ENCODE measurements at regions not wholly inside any gene's neighbourhood (a gene's known extent, or its start where the extent isn't known, plus 50 kb on each side); places are given as distances from the start of the nearest gene placed in this dataset.
"Not testable (repeated sequence)": the region's sequence is repeated elsewhere in the genome, so short reads cannot be mapped to it uniquely, and the experiment has no call there.

DNA sequence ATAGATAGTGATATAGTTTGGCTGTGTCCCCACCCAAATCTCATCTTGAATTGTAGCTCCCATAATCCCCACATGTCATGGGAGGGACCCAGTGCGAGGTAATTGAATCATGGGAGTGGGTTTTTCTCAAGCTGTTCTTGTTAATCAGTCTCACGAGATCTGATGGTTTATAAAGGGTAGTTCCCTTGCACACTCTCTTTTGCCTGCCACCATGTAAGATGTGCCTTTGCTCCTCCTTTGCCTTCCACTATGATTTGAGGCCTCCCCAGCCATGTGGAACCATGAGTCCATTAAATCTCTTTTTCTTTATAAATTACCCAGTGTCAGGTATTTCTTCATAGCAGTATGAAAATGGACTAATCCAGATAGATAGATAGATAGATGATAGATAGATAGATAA lies 73.8 kb upstream of the NFASC start:
- H3K27ac Mint-ChIP-seq; ATAC-seq (replicated peaks); H3K36me3 Mint-ChIP-seq (ENCODE audit: low read depth); H3K27me3 Mint-ChIP-seq; H3K4me3 Mint-ChIP-seq; H3K4me1 Mint-ChIP-seq; H3K9me3 Mint-ChIP-seq: not testable (repeated sequence)

DNA sequence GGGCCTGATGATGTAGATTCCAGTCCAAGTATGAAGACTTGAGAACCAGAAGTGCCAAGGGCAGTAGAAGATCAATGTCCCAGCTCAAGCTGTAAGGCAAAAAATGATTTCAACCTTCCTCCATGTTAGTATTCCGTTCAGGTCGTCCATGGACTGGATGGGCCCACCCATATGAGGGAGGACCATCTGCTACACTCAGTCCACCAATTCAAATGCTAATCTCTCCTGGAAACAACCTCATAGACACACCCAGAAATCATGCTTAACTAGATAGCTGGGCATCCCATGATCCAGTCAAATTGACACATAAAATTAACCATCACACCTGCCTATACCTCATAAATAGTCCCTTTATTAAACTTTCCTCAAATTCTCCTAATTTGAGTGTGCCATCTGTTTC lies 73.3 kb upstream of the NFASC start:
- Mint-ChIP-seq H3K36me3 (ENCODE audit: low read depth) (no peaks in the 10 kb centered on the region), H3K27me3 (peaks cover 8% of the 10 kb centered on the region), H3K4me3 (no peak overlapping the region), H3K27ac (no peak overlapping the region), H3K9me3 (no peaks in the 10 kb centered on the region), H3K4me1 (no peaks in the 10 kb centered on the region)
- ATAC-seq (replicated peaks) = no peak

DNA sequence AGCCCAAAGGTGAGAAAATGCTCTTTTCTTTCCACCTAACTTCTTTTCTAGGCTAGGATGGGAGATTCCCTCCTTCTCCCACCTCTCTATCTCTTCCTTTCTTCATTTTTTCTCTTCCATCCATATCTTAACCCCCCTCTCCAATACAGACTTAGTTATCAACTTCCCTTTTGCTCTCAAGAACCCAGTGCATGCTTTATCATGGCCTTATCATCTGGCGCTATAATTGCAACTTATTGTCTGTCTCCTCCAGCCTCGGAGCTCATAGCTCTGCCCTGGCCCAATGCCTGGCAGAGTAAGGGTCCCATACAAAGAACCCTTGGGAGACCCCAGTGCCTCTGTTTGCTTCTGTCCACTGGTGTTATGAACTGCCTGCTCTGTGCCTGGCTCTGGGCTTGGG lies 71.0 kb upstream of the NFASC start:
- Mint-ChIP-seq H3K4me1 (no peaks in the 10 kb centered on the region), H3K9me3 (no peaks in the 10 kb centered on the region), H3K27ac (no peak overlapping the region), H3K27me3 (peaks cover 8% of the 10 kb centered on the region), H3K36me3 (ENCODE audit: low read depth) (no peaks in the 10 kb centered on the region), H3K4me3 (no peak overlapping the region)
- no peak for ATAC-seq (replicated peaks)

DNA sequence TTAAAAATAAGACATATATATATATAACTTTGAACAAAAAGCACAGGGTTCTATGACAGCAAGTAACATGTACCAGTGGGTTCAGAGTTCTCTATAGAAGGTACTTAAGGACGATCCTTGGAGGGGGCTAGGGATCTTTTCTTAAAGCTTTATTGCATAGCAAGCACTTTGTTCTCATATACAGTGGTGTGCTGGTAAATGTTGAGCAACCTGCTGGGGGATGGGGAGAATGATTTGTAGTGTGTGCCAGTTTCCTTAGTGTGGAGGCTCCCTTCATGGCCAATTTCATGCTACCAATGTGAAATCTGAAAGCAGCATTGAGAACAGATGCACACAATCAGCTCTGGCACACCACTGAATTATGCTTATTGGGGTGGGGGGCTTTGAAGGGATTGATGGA lies 69.5 kb upstream of the NFASC start:
- no peaks in the 10 kb centered on the region for H3K4me1 Mint-ChIP-seq
- peaks cover 8% of the 10 kb centered on the region for H3K27me3 Mint-ChIP-seq
- no peaks in the 10 kb centered on the region for H3K9me3 Mint-ChIP-seq
- no peaks in the 10 kb centered on the region for H3K36me3 Mint-ChIP-seq (ENCODE audit: low read depth)
- no peak overlapping the region for H3K4me3 Mint-ChIP-seq
- ATAC-seq (replicated peaks) = no peak
- no peak overlapping the region for H3K27ac Mint-ChIP-seq

DNA sequence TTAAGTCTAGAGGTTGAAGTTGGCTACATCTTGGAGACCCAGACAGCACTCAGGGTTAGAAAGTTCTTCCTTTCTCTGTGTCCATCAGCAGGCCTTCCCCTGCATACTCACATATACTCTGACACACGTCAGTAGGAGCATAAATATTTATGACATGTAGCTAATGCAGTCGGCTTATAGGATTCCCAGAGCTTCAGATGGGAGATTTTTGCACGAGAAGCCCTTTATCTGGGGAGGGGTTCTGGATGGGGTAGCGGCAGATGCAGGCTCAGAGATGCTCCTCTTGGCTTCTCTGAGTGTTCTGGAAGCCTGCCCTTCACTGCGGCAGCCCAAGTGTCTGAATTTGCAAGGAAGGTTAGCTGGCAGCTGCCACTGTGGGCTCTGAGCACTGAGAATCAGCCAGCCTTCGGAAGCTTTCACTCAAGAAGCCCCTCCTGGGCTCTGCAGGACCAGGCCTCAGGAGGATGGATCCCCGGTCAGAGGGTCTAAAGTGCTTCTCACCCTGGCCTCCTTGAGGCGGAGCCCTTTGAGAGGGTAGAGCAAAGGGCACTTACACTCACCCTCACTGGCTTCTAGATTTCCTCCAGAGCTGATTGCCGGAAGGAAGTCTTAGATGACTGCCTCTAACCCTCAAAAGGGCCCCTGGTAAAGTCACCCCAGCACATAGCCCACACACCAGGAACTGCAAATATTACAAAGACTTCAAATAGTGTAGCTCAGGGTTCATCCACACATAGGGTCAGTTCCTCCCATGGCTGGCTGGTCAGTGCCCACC lies 68.1 kb upstream of the NFASC start:
- H3K27me3 Mint-ChIP-seq = peaks cover 8% of the 10 kb centered on the region
- ATAC-seq (replicated peaks) = no peak
- H3K27ac Mint-ChIP-seq = no peak overlapping the region
- H3K4me3 Mint-ChIP-seq = no peak overlapping the region
- no peaks in the 10 kb centered on the region for H3K9me3 Mint-ChIP-seq
- H3K36me3 Mint-ChIP-seq (ENCODE audit: low read depth) = no peaks in the 10 kb centered on the region
- H3K4me1 Mint-ChIP-seq = no peaks in the 10 kb centered on the region

DNA sequence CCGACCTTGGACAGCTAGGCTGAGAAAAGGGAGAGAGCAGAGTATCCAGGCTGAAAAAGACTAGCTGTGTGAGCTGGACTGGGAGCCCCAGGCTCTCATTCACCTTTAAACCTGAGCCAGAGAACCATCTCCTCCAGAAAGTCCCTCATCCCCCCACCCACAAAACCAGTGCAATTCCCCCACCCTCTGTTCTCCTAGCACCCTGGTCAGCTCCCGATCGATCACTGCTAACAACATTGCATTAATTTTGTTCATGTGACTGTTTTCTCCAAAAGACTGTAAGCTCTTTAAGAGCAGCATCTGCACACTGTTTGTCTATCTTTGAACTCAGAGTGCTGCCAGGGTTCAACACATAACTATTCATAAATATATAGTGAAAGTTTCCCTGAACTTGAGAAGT lies 67.1 kb upstream of the NFASC start:
- Mint-ChIP-seq H3K4me1 (no peaks in the 10 kb centered on the region), H3K36me3 (ENCODE audit: low read depth) (no peaks in the 10 kb centered on the region), H3K4me3 (no peak overlapping the region), H3K9me3 (no peaks in the 10 kb centered on the region), H3K27ac (no peak overlapping the region), H3K27me3 (peaks cover 8% of the 10 kb centered on the region)
- no peak for ATAC-seq (replicated peaks)

DNA sequence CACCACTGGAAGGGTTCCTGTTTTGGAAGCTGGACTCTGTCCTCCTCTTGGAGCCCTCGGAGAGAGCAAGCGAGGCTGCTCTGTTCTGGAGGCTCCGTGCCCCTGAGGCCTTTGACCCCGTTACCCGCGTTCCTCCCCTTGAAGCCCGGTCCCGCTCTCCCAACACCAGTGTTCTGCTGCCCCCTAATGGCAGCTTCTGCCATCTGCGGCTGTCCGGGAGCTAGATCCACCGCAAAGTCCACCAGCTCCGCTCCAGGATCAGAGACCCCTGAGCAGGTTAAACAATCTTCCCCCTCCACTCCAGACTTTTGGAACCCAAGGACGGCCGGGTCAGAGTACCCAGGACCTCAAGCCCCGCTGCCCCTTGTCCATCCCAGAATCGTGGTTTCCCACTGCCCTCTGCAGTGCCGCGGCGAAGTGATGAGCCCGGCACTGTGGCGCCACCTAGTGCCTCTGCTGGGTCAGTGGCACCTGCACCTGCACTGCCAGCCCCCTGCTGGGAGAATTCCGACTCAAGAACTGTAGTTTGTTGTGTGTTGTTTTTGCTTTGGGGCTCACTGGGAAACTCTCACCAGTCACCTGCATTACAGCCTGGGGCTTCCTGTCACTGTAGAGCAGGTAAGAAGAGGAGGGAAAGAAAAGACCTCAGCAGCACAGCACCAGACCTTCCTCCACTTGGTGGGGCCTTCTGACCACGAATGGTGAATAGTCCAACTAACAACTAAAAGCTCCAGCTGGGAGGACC lies 63.5 kb upstream of the NFASC start:
- no peaks in the 10 kb centered on the region for H3K36me3 Mint-ChIP-seq (ENCODE audit: low read depth)
- H3K9me3 Mint-ChIP-seq = no peaks in the 10 kb centered on the region
- peak overlapping the region; percentile 78 for H3K27ac Mint-ChIP-seq
- H3K4me1 Mint-ChIP-seq = no peaks in the 10 kb centered on the region
- H3K27me3 Mint-ChIP-seq = no peaks in the 10 kb centered on the region
- peak overlapping the region; percentile 82 for H3K4me3 Mint-ChIP-seq
- peak; percentile 97 for ATAC-seq (replicated peaks)

DNA sequence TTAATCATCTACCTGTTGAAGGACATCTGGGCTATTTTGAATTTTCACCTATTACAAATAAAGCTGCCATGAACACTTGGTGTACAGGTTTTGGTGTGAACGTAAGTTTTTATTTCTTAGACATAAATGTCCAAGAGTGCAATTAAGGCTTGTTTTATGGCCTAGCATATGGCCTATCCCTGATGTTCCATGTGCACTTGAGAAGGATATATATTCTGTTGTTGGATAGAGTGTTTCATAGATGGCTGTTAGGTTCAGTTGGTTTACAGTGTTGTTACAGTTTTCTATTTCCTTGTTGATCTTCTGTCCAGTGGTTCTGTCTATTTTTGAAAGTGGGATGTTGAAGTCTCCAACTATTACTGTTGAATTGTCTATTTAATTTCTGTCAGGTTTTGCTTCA lies 61.2 kb upstream of the NFASC start:
- no peak overlapping the region for H3K27ac Mint-ChIP-seq
- H3K9me3 Mint-ChIP-seq = no peaks in the 10 kb centered on the region
- no peaks in the 10 kb centered on the region for H3K4me1 Mint-ChIP-seq
- peaks cover 4% of the 10 kb centered on the region for H3K27me3 Mint-ChIP-seq
- no peak for ATAC-seq (replicated peaks)
- no peak overlapping the region for H3K4me3 Mint-ChIP-seq
- H3K36me3 Mint-ChIP-seq (ENCODE audit: low read depth) = no peaks in the 10 kb centered on the region

DNA sequence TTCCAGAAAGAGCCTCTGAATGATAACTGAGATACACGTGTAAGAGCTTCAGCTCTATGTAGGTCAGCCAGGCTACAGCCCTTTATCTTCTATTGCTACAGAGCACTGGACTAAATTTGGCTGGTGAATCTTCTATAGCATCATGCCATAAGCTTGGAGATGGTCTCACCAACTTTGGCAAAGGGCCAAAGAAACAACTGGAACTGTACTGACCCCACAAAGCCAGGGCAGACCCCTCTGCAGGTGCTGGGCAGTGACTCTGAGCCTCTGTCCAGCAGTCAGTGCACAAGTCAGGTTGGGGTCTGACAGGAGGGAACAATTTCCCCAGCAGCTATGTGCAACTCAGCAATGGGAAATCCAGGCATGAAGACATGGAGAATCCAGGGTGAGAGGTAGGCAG lies 57.8 kb upstream of the NFASC start:
- no peak for ATAC-seq (replicated peaks)
- Mint-ChIP-seq H3K9me3 (no peaks in the 10 kb centered on the region), H3K4me3 (no peak overlapping the region), H3K36me3 (ENCODE audit: low read depth) (no peaks in the 10 kb centered on the region), H3K4me1 (no peaks in the 10 kb centered on the region), H3K27me3 (peaks cover 19% of the 10 kb centered on the region), H3K27ac (no peak overlapping the region)

DNA sequence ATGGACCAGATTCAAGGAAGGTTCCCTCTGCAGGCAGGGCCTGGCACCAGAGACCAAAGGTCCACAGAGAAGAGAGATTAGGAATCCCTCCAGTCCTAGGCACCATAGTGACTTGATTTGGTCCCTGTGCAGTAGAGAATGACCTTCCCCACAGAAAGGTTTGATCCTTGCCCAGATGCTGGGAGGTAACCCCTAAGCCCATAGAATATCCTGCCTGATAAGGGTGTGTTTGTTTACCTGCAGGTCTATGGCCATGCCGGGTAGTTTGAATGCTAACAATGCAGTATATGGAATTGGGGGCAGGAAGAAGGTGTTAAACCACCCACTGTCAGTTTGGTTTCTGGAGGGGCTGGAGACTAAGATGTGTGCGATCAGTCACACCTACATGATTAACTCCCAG lies 57.1 kb upstream of the NFASC start:
- Mint-ChIP-seq H3K27me3 (peaks cover 19% of the 10 kb centered on the region), H3K9me3 (no peaks in the 10 kb centered on the region), H3K4me3 (no peak overlapping the region), H3K36me3 (ENCODE audit: low read depth) (no peaks in the 10 kb centered on the region), H3K27ac (no peak overlapping the region), H3K4me1 (no peaks in the 10 kb centered on the region)
- ATAC-seq (replicated peaks) = no peak

DNA sequence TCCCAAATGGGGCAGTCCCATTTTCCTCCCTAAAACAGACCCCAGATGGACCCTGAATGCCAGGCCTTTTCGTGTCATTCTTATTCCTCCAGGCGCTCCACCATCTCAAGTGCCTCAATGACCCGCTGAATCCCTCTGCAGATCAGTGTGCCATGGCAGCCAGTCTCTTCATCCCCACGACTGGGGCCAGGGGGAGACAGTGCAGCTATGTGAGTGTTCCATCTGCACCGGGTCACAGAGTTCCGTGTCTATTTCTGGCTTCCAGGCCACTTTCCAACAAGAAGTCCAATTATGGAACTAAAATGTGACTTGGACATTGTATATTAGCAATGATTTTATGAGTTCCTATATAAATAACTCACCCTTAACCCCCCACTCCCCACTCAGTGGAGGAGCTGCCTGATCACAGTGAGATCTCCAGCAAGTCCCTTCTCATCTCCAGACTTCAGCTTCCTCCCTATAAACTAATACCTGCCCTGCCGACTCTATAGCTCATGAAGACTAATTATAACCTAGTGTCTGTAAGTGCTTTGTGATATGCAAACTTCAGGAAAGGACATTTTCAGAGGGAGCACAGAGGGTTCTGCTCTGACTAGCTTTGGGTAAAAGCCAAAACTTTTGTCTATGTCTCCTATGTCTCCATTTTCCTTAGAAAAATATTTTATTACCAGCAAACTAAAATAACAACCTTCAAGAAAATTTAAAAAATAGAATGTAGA lies 56.3 kb upstream of the NFASC start:
- no peak overlapping the region for H3K27ac Mint-ChIP-seq
- H3K36me3 Mint-ChIP-seq (ENCODE audit: low read depth) = no peaks in the 10 kb centered on the region
- no peak for ATAC-seq (replicated peaks)
- no peaks in the 10 kb centered on the region for H3K4me1 Mint-ChIP-seq
- peaks cover 23% of the 10 kb centered on the region for H3K27me3 Mint-ChIP-seq
- no peak overlapping the region for H3K4me3 Mint-ChIP-seq
- H3K9me3 Mint-ChIP-seq = no peaks in the 10 kb centered on the region

DNA sequence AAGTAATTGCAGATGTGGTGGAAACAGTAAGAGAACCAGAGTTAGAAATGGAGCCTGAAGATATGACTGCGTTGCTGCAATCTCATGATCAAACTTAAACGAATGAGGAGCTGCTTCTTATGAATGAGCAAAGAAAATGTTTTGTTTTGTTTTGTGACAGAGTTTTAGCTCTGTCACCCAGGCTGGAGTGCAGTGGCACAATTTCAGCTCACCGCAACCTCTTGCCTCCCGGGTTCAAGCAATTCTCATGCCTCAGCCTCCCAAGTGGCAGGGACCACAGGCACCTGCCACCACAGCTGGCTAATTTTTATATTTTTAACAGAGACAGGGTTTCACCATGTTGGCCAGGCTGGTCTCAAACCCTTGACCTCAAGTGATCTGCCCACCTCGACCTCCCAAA lies 53.3 kb upstream of the NFASC start:
- Mint-ChIP-seq H3K27me3 (peaks cover 23% of the 10 kb centered on the region), H3K36me3 (ENCODE audit: low read depth) (no peaks in the 10 kb centered on the region), H3K4me3 (no peak overlapping the region), H3K9me3 (no peaks in the 10 kb centered on the region), H3K27ac (no peak overlapping the region), H3K4me1 (no peaks in the 10 kb centered on the region)
- ATAC-seq (replicated peaks) = no peak

DNA sequence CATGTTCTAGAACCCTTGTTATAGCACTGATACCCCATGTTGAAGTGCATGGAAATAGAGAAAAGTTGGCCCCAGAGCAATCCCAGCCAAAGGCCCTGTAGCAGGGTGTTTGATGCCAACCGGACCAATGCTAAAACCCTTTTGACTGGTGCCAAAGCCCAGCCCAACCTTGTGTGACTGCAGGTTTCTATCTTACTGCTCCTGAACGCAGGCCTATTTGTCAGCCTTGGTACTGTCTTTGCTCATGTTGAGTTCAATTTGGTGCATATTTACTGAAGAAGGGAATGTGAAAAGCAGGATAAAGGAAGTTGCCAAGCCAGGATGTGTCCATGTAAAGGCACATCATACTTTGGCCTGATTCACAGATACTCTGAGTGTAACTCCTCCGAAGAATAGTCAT lies 51.7 kb upstream of the NFASC start:
- Mint-ChIP-seq H3K4me1 (no peaks in the 10 kb centered on the region), H3K4me3 (no peak overlapping the region), H3K27ac (no peak overlapping the region), H3K9me3 (no peaks in the 10 kb centered on the region), H3K27me3 (peaks cover 23% of the 10 kb centered on the region), H3K36me3 (ENCODE audit: low read depth) (no peaks in the 10 kb centered on the region)
- no peak for ATAC-seq (replicated peaks)

DNA sequence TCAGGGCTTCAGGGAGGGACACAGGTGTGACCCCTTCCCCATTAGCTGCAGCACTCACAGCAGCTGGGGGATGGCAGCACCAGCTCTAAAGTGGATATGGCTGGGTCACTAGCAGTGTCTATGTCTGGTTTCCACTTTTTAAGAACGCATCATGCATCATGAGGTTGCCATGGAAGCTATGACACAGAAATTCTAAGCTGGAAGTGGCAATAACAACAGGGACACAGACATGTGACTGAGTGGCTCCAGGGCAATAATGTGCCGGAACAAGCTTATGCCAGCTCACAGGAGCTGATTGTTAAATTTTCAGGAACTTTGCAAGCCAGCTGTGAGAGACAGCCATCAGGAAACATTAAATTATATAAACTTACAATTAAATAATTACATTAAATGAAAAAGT lies 51.2 kb upstream of the NFASC start:
- Mint-ChIP-seq H3K9me3 (no peaks in the 10 kb centered on the region), H3K36me3 (ENCODE audit: low read depth) (no peaks in the 10 kb centered on the region), H3K27ac (no peak overlapping the region), H3K27me3 (peaks cover 18% of the 10 kb centered on the region), H3K4me3 (no peak overlapping the region), H3K4me1 (no peaks in the 10 kb centered on the region)
- ATAC-seq (replicated peaks) = no peak

Data from activated T-helper 17 cell treated with anti-CD3 and anti-CD28 coated beads, Interleukin-2, amount 50 U/mL, for 72 hours (primary cell).